Medulla oblongata (tissue), 1 donor: ENCODE measurements at regions not wholly inside any gene's neighbourhood (a gene's known extent, or its start where the extent isn't known, plus 50 kb on each side); places are given as distances from the start of the nearest gene placed in this dataset.

ENCODE experiments used
- DNase-seq: peaks from one replicate; pipeline ENCODE4 v3.0.0-alpha.2; 2015; ENCODE audit errors: extremely low spot score

- DNase-seq: no peak
Measured at GRCh38 chr2:64338910-64339500, 115.0 kb upstream of the LGALSL start.

- DNase-seq: no peak
Measured at GRCh38 chr2:64341461-64341860, 112.5 kb upstream of the LGALSL start.

- no peak for DNase-seq
Measured at GRCh38 chr2:64342195-64343099, 111.5 kb upstream of the LGALSL start.

- DNase-seq: no peak
Measured at GRCh38 chr2:64344999-64345576, 108.9 kb upstream of the LGALSL start.

GRCh38 chr2:64345998-64346397, 108.0 kb upstream of the LGALSL start:
- no peak for DNase-seq

GRCh38 chr2:64348386-64349130, 105.4 kb upstream of the LGALSL start:
- no peak for DNase-seq

GRCh38 chr2:64349131-64349530, 104.8 kb upstream of the LGALSL start:
- no peak for DNase-seq

GRCh38 chr2:64350996-64351395, 103.0 kb upstream of the LGALSL start:
- no peak for DNase-seq

- DNase-seq: no peak
Measured at GRCh38 chr2:64352292-64352691, 101.7 kb upstream of the LGALSL start.

GRCh38 chr2:64354857-64355680, 98.9 kb upstream of the LGALSL start:
- no peak for DNase-seq

- no peak for DNase-seq
Measured at GRCh38 chr2:64356906-64357305, 97.1 kb upstream of the LGALSL start.

- DNase-seq: no peak
Measured at GRCh38 chr2:64359171-64359891, 94.6 kb upstream of the LGALSL start.

- no peak for DNase-seq
Measured at GRCh38 chr2:64359892-64360657, 93.9 kb upstream of the LGALSL start.

- DNase-seq: no peak
Measured at GRCh38 chr2:64361151-64361938, 92.6 kb upstream of the LGALSL start.

- no peak for DNase-seq
Measured at GRCh38 chr2:64362562-64363026, 91.4 kb upstream of the LGALSL start.

GRCh38 chr2:64363140-64363539, 90.8 kb upstream of the LGALSL start:
- DNase-seq: no peak

- DNase-seq: no peak
Measured at GRCh38 chr2:64363848-64364247, 90.1 kb upstream of the LGALSL start.

GRCh38 chr2:64367444-64368232, 86.3 kb upstream of the LGALSL start:
- DNase-seq: no peak
